ENCODE measurements at regions not wholly inside any gene's neighbourhood (a gene's known extent, or its start where the extent isn't known, plus 50 kb on each side); places are given as distances from the start of the nearest gene placed in this dataset.

DNA sequence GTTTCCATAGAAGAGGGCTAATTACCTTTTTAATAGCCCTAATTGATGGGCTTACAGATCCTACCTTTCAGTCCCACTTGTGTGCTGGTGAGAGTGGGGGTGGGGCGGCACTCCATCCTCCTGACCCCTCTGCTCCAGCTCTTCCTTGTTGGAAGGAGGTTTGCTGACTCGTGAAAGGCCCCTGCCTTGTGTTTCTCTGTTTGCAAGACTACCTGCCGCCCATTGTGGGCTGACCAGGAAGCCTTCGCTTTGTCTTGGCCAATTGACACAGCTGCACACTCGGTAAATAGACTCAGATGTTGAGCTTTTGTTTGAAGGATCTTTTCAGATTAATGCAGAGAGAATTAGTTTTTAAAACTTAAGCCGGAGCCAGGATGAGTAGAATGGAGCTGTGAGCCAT, 197.3 kb upstream of the HES1 start:
- Histone ChIP-seq H3K36me3 (ENCODE audit: control insufficient read depth, low read length) (no peaks in the 10 kb centered on the region), H4K20me1 (ENCODE audit: control insufficient read depth, insufficient read depth, low read depth, low read length) (no peaks in the 10 kb centered on the region), H3K4me3 (ENCODE audit: low read length) (no peak overlapping the region), H3K27me3 (ENCODE audit: control insufficient read depth, low read length) (peaks cover 42% of the 10 kb centered on the region), H3K9me3 (ENCODE audit: control insufficient read depth, insufficient read depth, low read length) (no peaks in the 10 kb centered on the region), H3K4me1 (ENCODE audit: control insufficient read depth, low read length) (no peaks in the 10 kb centered on the region), H3K27ac (ENCODE audit: low read depth, low read length) (no peak overlapping the region), H3K9me2 (replicated peaks; ENCODE audit: control insufficient read depth, low read length) (no peaks in the 10 kb centered on the region), H3F3A (ENCODE audit: control insufficient read depth, insufficient read depth) (no peaks in the 10 kb centered on the region), H3K4me2 (ENCODE audit: low read length) (no peak overlapping the region), H3K79me2 (ENCODE audit: control insufficient read depth, low read length) (no peaks in the 10 kb centered on the region)
- TF ChIP-seq, protein P1, sequence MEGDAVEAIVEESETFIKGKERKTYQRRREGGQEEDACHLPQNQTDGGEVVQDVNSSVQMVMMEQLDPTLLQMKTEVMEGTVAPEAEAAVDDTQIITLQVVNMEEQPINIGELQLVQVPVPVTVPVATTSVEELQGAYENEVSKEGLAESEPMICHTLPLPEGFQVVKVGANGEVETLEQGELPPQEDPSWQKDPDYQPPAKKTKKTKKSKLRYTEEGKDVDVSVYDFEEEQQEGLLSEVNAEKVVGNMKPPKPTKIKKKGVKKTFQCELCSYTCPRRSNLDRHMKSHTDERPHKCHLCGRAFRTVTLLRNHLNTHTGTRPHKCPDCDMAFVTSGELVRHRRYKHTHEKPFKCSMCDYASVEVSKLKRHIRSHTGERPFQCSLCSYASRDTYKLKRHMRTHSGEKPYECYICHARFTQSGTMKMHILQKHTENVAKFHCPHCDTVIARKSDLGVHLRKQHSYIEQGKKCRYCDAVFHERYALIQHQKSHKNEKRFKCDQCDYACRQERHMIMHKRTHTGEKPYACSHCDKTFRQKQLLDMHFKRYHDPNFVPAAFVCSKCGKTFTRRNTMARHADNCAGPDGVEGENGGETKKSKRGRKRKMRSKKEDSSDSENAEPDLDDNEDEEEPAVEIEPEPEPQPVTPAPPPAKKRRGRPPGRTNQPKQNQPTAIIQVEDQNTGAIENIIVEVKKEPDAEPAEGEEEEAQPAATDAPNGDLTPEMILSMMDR (IDR thresholded peaks at IDR 0.05; ENCODE audit: low read depth, low read length, poor library complexity, severe bottlenecking) = no peak
- no peak for TF ChIP-seq EZH2phosphoT487 (IDR thresholded peaks at IDR 0.05; ENCODE audit: borderline replicate concordance, low read length)

GRCh38 chr3:193939527-193939926, 196.4 kb upstream of the HES1 start:
- H3K36me3 ChIP-seq (ENCODE audit: control insufficient read depth, low read length) = no peaks in the 10 kb centered on the region
- no peaks in the 10 kb centered on the region for H3K79me2 ChIP-seq (ENCODE audit: control insufficient read depth, low read length)
- H3F3A ChIP-seq (ENCODE audit: control insufficient read depth, insufficient read depth) = no peaks in the 10 kb centered on the region
- no peaks in the 10 kb centered on the region for H3K9me3 ChIP-seq (ENCODE audit: control insufficient read depth, insufficient read depth, low read length)
- H3K27me3 ChIP-seq (ENCODE audit: control insufficient read depth, low read length) = peaks cover 39% of the 10 kb centered on the region
- TF ChIP-seq EZH2phosphoT487 (IDR thresholded peaks at IDR 0.05; ENCODE audit: borderline replicate concordance, low read length) = no peak
- TF ChIP-seq, protein P1 (IDR thresholded peaks at IDR 0.05; ENCODE audit: low read depth, low read length, poor library complexity, severe bottlenecking) = no peak
- H3K4me3 ChIP-seq (ENCODE audit: low read length) = no peak overlapping the region
- H4K20me1 ChIP-seq (ENCODE audit: control insufficient read depth, insufficient read depth, low read depth, low read length) = no peaks in the 10 kb centered on the region
- H3K4me2 ChIP-seq (ENCODE audit: low read length) = no peak overlapping the region
- no peaks in the 10 kb centered on the region for H3K9me2 ChIP-seq (replicated peaks; ENCODE audit: control insufficient read depth, low read length)
- no peaks in the 10 kb centered on the region for H3K4me1 ChIP-seq (ENCODE audit: control insufficient read depth, low read length)
- H3K27ac ChIP-seq (ENCODE audit: low read depth, low read length) = no peak overlapping the region

GRCh38 chr3:193940526-193940925, 195.4 kb upstream of the HES1 start:
- no peaks in the 10 kb centered on the region for H3F3A ChIP-seq (ENCODE audit: control insufficient read depth, insufficient read depth)

More at GRCh38 chr3:193940526-193940925, 195.4 kb upstream of the HES1 start:
- Histone ChIP-seq H3K27me3 (ENCODE audit: control insufficient read depth, low read length) (peaks cover 37% of the 10 kb centered on the region), H3K9me2 (replicated peaks; ENCODE audit: control insufficient read depth, low read length) (no peaks in the 10 kb centered on the region), H3K27ac (ENCODE audit: low read depth, low read length) (no peak overlapping the region), H3K79me2 (ENCODE audit: control insufficient read depth, low read length) (no peaks in the 10 kb centered on the region), H3K4me3 (ENCODE audit: low read length) (no peak overlapping the region), H4K20me1 (ENCODE audit: control insufficient read depth, insufficient read depth, low read depth, low read length) (no peaks in the 10 kb centered on the region), H3K36me3 (ENCODE audit: control insufficient read depth, low read length) (no peaks in the 10 kb centered on the region), H3K4me2 (ENCODE audit: low read length) (no peak overlapping the region), H3K9me3 (ENCODE audit: control insufficient read depth, insufficient read depth, low read length) (no peaks in the 10 kb centered on the region), H3K4me1 (ENCODE audit: control insufficient read depth, low read length) (no peaks in the 10 kb centered on the region)
- TF ChIP-seq, protein P1 (IDR thresholded peaks at IDR 0.05; ENCODE audit: low read depth, low read length, poor library complexity, severe bottlenecking) = no peak
- no peak for TF ChIP-seq EZH2phosphoT487 (IDR thresholded peaks at IDR 0.05; ENCODE audit: borderline replicate concordance, low read length)
